ENCODE measurements at regions not wholly inside any gene's neighbourhood (a gene's known extent, or its start where the extent isn't known, plus 50 kb on each side); places are given as distances from the start of the nearest gene placed in this dataset.

GRCh38 chr2:2681085-2681484 lies 350.0 kb upstream of the MYT1L start:
- no peaks in the 10 kb centered on the region for H3K9me3 ChIP-seq
- H3K4me1 ChIP-seq (ENCODE audit: control insufficient read depth in 1 of 2, low read depth in 2 of 2) = no peaks in the 10 kb centered on the region
- H3K4me3 ChIP-seq = no peak overlapping the region
- H3K36me3 ChIP-seq = no peaks in the 10 kb centered on the region
- no peak for DNase-seq (ENCODE audit: low spot score)
- ATAC-seq (ENCODE audit: insufficient number of reproducible peaks, low FRiP score, low read depth) = no peak
- no peaks in the 10 kb centered on the region for H3K27me3 ChIP-seq (replicated peaks; ENCODE audit: insufficient read depth)
- H3K27ac ChIP-seq = no peak overlapping the region
- TF ChIP-seq, protein P1, sequence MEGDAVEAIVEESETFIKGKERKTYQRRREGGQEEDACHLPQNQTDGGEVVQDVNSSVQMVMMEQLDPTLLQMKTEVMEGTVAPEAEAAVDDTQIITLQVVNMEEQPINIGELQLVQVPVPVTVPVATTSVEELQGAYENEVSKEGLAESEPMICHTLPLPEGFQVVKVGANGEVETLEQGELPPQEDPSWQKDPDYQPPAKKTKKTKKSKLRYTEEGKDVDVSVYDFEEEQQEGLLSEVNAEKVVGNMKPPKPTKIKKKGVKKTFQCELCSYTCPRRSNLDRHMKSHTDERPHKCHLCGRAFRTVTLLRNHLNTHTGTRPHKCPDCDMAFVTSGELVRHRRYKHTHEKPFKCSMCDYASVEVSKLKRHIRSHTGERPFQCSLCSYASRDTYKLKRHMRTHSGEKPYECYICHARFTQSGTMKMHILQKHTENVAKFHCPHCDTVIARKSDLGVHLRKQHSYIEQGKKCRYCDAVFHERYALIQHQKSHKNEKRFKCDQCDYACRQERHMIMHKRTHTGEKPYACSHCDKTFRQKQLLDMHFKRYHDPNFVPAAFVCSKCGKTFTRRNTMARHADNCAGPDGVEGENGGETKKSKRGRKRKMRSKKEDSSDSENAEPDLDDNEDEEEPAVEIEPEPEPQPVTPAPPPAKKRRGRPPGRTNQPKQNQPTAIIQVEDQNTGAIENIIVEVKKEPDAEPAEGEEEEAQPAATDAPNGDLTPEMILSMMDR (IDR thresholded peaks at IDR 0.05) = no peak

GRCh38 chr2:2674831-2675230 lies 343.8 kb upstream of the MYT1L start:
- Histone ChIP-seq H3K36me3 (no peaks in the 10 kb centered on the region), H3K27me3 (replicated peaks; ENCODE audit: insufficient read depth) (no peaks in the 10 kb centered on the region), H3K4me1 (ENCODE audit: control insufficient read depth in 1 of 2, low read depth in 2 of 2) (no peaks in the 10 kb centered on the region), H3K27ac (no peak overlapping the region), H3K9me3 (no peaks in the 10 kb centered on the region), H3K4me3 (no peak overlapping the region)
- ATAC-seq (ENCODE audit: insufficient number of reproducible peaks, low FRiP score, low read depth) (no peak), DNase-seq (ENCODE audit: low spot score) (no peak)
- TF ChIP-seq, protein P1 (IDR thresholded peaks at IDR 0.05) = no peak

DNA sequence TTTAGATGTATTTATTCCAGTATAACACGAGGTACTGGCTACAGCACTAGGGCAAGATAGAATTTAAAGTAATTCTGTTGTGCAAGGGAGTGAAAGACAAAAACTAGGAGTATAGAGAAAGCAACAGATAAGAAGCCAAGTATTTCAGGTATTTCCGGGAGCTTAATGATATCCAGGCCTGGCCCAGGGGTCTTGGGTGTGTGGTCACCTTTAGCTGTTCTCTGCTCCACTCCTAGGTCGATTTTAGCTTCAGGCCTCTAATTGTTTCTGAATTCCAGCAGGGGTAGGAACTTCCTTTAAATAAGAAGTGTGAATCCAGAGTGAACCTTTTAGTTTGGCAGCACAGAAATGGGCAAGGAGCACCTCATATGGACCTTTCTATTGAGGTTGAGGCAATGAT lies 342.3 kb upstream of the MYT1L start:
- Histone ChIP-seq H3K27ac (no peak overlapping the region), H3K9me3 (no peaks in the 10 kb centered on the region), H3K4me1 (ENCODE audit: control insufficient read depth in 1 of 2, low read depth in 2 of 2) (no peaks in the 10 kb centered on the region), H3K27me3 (replicated peaks; ENCODE audit: insufficient read depth) (no peaks in the 10 kb centered on the region), H3K36me3 (no peaks in the 10 kb centered on the region), H3K4me3 (no peak overlapping the region)
- no peak for ATAC-seq (ENCODE audit: insufficient number of reproducible peaks, low FRiP score, low read depth)
- TF ChIP-seq, protein P1 (IDR thresholded peaks at IDR 0.05) = no peak
- DNase-seq (ENCODE audit: low spot score) = no peak

DNA sequence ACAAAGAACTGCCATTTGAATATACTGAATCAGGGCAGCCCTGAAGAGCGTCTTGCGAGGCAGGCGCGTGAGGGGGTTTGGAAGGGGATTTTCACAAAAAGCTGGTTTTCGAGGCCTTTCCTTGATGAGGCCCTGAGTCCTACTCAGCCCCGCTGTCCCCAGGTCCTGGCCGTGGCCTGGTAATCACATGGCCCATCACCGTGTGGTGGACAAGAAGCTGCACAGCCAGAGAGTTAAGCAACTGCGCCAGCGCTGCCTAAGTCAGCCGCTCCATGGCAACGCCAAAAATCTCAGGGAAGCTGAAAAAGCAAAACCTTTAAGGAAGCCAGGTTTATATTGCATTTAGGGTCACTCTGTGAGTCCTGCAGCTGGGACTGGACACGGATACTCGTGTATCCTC lies 341.2 kb upstream of the MYT1L start:
- no peaks in the 10 kb centered on the region for H3K4me1 ChIP-seq (ENCODE audit: control insufficient read depth in 1 of 2, low read depth in 2 of 2)
- no peak overlapping the region for H3K27ac ChIP-seq
- H3K4me3 ChIP-seq = no peak overlapping the region
- TF ChIP-seq, protein P1 (IDR thresholded peaks at IDR 0.05) = no peak
- H3K9me3 ChIP-seq = no peaks in the 10 kb centered on the region
- DNase-seq (ENCODE audit: low spot score) = no peak
- no peaks in the 10 kb centered on the region for H3K27me3 ChIP-seq (replicated peaks; ENCODE audit: insufficient read depth)
- no peaks in the 10 kb centered on the region for H3K36me3 ChIP-seq
- no peak for ATAC-seq (ENCODE audit: insufficient number of reproducible peaks, low FRiP score, low read depth)

- TF ChIP-seq, protein P1 (IDR thresholded peaks at IDR 0.05) = no peak
- DNase-seq (ENCODE audit: low spot score) (no peak), ATAC-seq (ENCODE audit: insufficient number of reproducible peaks, low FRiP score, low read depth) (no peak)
- H3K9me3 ChIP-seq = no peaks in the 10 kb centered on the region
- no peak overlapping the region for H3K27ac ChIP-seq
- no peaks in the 10 kb centered on the region for H3K27me3 ChIP-seq (replicated peaks; ENCODE audit: insufficient read depth)
- no peak overlapping the region for H3K4me3 ChIP-seq
- no peaks in the 10 kb centered on the region for H3K4me1 ChIP-seq (ENCODE audit: control insufficient read depth in 1 of 2, low read depth in 2 of 2)
- no peaks in the 10 kb centered on the region for H3K36me3 ChIP-seq
Measured at GRCh38 chr2:2671826-2672225, 340.8 kb upstream of the MYT1L start.
